ENCODE measurements at regions not wholly inside any gene's neighbourhood (a gene's known extent, or its start where the extent isn't known, plus 50 kb on each side); places are given as distances from the start of the nearest gene placed in this dataset.

- Histone ChIP-seq H3K27ac (no peak overlapping the region), H3K4me3 (no peak overlapping the region), H3K36me3 (no peaks in the 10 kb centered on the region), H3K4me1 (no peaks in the 10 kb centered on the region), H3K27me3 (no peaks in the 10 kb centered on the region), H3K9me3 (no peaks in the 10 kb centered on the region)
- TF ChIP-seq CTCF (IDR thresholded peaks at IDR 0.05), result no peak
- intact Hi-C loops (cut with DNase I), result no loop called here
- no peak for ATAC-seq
- no peak for DNase-seq
These were observed 1014.9 kb upstream of the COX7C start for GRCh38 chr5:85602843-85603242.

GRCh38 chr5:85604378-85604777 lies 1013.4 kb upstream of the COX7C start:
- Histone ChIP-seq H3K4me3 (no peak overlapping the region), H3K27ac (no peak overlapping the region), H3K4me1 (no peaks in the 10 kb centered on the region), H3K36me3 (no peaks in the 10 kb centered on the region), H3K9me3 (no peaks in the 10 kb centered on the region), H3K27me3 (no peaks in the 10 kb centered on the region)
- TF ChIP-seq CTCF (IDR thresholded peaks at IDR 0.05), result no peak
- intact Hi-C loops (cut with DNase I), result no loop called here
- no peak for ATAC-seq
- DNase-seq, result no peak

GRCh38 chr5:85604786-85605185 lies 1013.0 kb upstream of the COX7C start:
- H3K4me3 ChIP-seq, result no peak overlapping the region
- no peak overlapping the region for H3K27ac ChIP-seq
- intact Hi-C loops (cut with DNase I), result no loop called here
- no peak for TF ChIP-seq CTCF (IDR thresholded peaks at IDR 0.05)
- DNase-seq, result no peak
- no peak for ATAC-seq
- no peaks in the 10 kb centered on the region for H3K36me3 ChIP-seq
- H3K4me1 ChIP-seq, result no peaks in the 10 kb centered on the region
- H3K9me3 ChIP-seq, result no peaks in the 10 kb centered on the region
- H3K27me3 ChIP-seq, result no peaks in the 10 kb centered on the region

- intact Hi-C loops (cut with DNase I), result no loop called here
- Histone ChIP-seq H3K27me3 (no peaks in the 10 kb centered on the region), H3K9me3 (no peaks in the 10 kb centered on the region), H3K27ac (no peak overlapping the region), H3K4me3 (no peak overlapping the region), H3K36me3 (no peaks in the 10 kb centered on the region), H3K4me1 (no peaks in the 10 kb centered on the region)
- no peak for TF ChIP-seq CTCF (IDR thresholded peaks at IDR 0.05)
- ATAC-seq, result no peak
- no peak for DNase-seq
These were observed 1012.4 kb upstream of the COX7C start for GRCh38 chr5:85605381-85605780.

- Histone ChIP-seq H3K36me3 (no peaks in the 10 kb centered on the region), H3K27me3 (no peaks in the 10 kb centered on the region), H3K4me3 (no peak overlapping the region), H3K4me1 (no peaks in the 10 kb centered on the region), H3K27ac (no peak overlapping the region), H3K9me3 (no peaks in the 10 kb centered on the region)
- no peak for ATAC-seq
- intact Hi-C loops (cut with DNase I), result no loop called here
- DNase-seq, result no peak
- no peak for TF ChIP-seq CTCF (IDR thresholded peaks at IDR 0.05)
These were observed 1003.3 kb upstream of the COX7C start for GRCh38 chr5:85614489-85614888.

- intact Hi-C loops (cut with DNase I), result no loop called here
- ATAC-seq, result no peak
- Histone ChIP-seq H3K4me1 (no peaks in the 10 kb centered on the region), H3K9me3 (no peaks in the 10 kb centered on the region), H3K36me3 (no peaks in the 10 kb centered on the region), H3K4me3 (no peak overlapping the region), H3K27ac (no peak overlapping the region), H3K27me3 (no peaks in the 10 kb centered on the region)
- TF ChIP-seq CTCF (IDR thresholded peaks at IDR 0.05), result no peak
- no peak for DNase-seq
These were observed 996.1 kb upstream of the COX7C start for GRCh38 chr5:85621668-85622067.
